GM15510 (cell line): ENCODE measurements at regions not wholly inside any gene's neighbourhood (a gene's known extent, or its start where the extent isn't known, plus 50 kb on each side); places are given as distances from the start of the nearest gene placed in this dataset.

Source experiments
- POLR2A ChIP-seq: IDR thresholded peaks from 3 replicates; pipeline ENCODE4 v1.6.1; 2011; ENCODE audit warnings: borderline replicate concordance; ENCODE audit not compliant: insufficient read length; ENCODE audit errors: extremely low read depth

DNA sequence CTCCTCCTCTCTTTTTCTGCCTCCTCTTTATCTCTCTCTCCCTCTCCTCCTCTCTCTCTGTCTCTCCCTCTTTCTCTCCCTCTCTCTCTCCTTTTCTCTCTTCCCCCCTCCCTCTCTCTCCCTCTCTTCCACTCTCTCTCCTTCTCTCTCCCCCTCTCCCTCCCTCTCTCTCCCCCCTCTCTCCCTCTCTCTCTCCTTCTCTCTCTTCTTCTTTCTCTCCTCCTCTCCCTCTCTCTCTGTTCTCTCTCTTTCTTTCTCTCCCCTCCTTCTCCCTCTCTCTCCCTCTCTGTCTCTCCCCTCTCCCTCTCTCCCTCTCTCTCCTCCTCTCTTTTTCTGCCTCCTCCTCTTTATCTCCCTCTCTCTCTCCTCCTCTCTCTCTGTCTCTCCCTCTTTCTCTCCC lies 197.4 kb downstream of the UQCRFS1 start:
- TF ChIP-seq POLR2A, result no peak

DNA sequence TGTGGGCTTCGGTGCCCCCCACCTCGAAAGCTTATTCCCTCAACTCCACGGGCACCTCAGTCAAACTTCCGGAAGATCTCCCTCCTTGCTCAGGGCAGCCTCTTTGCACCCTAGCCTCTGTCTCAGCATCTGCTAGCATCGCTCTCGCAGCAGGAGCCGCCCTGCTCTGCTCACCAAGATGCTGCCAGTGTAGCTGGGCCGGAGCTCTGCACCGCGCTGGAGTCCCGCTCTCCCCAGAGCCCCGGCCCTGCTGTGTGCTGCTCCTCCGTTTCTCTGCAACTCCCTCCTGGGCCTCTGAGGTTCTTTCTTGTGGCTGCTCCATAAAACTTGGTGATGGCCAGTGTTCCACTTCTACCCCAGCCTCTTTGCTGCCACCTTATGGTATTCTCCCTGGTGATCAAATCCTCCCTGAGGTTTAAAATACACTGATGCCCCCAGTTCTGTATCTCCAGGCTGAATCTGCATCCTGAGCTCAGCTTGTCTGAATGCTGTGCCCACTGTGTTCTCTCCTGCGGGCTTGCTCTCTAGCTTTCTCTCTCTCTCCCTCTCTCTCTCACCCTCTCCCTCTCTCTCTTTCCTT lies 198.0 kb downstream of the UQCRFS1 start:
- no peak for TF ChIP-seq POLR2A

DNA sequence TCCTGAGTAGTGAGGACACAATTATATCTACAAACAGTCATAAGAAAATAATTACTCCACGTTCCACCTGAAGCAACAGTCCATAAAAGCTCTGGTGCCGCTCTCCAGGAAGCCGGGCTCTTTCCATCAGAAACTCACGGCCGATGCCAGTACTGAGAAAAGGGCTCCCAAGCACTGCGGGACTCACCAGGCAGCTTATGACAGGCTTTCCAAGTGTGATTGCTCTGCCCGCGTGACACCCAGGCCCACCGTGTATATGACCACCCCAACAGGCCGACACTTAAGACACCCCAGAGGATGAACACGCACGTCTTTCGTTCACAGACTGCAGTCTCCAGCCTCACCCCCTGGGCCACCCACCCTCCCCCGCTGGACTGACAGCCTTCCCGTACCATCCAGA lies 199.0 kb downstream of the UQCRFS1 start:
- TF ChIP-seq POLR2A, result no peak

DNA sequence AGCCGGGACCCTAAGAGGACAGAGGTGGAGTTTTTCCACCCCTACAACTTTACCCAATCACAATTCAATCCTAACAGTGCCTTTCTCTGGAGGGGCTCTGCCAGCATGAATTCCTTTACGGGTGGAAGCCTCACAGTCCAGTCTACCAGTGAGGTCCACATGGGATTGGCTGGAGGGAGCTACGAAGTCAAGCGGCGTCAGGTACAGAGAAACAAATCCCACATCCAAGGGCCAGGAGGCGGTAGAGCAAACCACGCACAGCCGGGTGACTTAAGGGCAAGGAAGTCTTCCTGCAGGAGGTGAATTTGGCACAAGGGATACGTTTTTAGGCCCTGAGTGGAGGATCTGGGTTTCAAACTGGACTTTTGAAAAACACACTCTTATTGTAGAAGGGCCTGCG lies 199.6 kb downstream of the UQCRFS1 start:
- TF ChIP-seq POLR2A, result no peak

DNA sequence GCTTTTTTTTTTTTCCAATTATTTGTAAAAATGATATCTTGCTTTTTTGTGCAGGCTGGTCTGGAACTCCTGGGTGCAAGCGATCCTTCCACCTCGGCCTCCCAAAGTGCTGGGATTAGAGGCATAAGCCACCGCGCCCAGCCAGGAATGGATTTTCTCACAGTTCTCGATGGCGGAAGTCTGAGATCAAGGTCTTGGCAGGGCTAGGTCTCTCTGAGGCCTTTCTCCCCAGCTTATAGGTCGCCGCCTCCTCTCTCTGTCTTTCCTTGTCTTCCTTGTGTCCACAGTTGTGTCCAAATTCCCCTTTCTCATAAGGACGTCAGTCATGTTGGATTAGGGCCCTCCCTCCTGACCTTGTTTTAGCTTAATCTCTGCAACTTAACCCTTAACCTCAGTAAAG lies 200.5 kb downstream of the UQCRFS1 start:
- TF ChIP-seq POLR2A, result no peak

DNA sequence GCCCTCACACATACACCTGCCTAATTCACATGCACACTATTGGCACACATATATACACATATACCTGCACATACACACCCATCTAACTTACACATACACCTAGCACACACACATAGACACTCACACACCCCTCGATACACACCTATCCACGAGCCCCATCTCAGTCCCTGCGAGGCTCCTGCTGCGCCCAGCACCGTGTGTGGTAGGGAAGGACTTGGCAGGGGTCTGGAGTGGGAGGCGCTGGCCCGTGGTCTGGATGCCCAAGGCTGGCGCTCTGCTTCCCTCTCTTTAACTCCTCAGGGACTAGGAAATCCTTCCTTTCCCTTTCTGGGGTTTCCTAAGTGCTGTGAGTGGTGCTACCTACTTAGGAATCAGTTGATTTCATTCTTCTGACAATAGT lies 202.7 kb downstream of the UQCRFS1 start:
- TF ChIP-seq POLR2A, result no peak

DNA sequence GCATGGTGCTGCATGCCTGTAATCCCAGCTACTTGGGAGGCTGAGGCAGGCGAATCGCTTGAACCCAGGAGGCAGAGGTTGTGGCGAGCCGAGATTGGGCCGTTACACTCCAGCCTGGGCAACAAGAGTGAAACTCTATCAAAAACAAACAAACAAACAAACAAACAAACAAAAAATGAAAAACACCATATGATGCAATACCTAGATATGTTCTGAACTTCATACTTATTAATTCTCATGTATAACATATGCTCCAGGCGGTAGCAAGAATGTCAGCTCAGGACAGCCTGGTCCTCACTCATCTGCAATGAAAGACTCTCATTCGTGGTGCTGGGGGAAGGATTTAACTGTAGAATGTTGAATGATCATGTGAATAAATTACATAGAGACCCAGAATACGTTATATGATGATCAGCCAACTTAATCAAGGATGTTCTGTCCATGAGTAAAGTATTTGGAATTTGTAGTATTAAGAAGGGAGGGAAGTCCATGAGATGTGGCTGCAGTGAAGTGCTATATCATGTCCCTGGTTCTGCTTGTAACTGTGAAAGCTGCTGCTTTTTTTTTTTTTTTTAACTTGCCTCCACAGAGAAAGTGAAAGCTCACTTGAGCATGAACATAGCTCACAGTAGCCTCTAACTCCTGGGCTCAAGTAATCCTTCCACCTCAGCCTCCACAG lies 206.8 kb downstream of the UQCRFS1 start:
- TF ChIP-seq POLR2A, result no peak

DNA sequence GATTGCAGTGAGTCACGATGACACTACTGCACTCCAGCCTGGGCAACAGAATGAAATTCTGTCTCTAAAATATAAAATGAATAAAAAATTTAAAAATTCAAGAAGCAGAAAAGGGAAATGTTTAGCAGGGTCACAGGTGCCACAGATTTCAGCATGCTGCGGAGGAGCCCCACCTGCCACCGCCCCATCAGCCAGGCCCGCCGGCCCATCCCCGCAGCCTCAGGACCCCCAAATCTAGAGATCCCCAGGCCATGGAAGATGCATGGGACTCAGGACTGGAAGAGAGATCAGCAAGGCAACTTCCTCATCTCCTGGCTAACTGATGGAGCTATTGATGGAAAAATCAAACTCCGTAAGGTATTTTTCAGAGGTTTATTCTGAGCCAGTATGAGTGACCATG lies 208.2 kb downstream of the UQCRFS1 start:
- no peak for TF ChIP-seq POLR2A

DNA sequence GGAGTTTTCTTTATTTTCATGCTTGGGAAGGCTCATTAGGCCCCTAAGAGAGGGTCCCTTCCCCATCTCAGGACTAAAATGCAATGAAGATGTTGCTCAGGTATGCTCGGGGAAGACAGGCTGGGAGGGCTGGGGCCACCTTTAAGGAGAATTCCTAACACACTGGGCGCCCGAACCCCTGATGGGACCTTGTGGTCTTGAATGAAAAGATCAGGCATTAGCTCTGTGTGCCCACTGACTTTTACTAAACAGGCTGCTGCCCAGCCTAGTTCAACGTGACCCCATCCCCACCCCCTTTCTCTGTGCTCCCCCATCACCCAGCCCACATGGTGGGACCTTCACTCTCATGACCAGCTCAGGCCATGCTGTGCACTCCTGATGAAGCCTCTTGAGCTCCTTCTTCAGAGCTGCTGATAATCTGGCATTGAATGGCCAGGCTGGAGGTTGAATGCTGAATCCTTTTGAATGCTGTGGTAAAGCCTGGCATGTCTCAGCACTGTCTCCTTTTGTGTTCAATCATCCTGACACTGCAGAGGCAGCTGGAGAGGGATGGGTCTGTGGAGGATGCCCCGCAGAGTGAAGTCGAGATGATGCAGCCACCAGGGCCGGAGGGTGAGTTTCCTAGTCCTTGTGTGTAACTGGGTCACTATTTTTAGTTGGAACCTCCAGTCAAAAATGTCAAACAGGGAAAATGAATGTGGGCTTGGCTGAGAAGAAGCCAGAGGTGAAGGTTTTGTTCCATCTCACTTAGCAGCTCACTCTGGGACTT lies 209.1 kb downstream of the UQCRFS1 start:
- no peak for TF ChIP-seq POLR2A

DNA sequence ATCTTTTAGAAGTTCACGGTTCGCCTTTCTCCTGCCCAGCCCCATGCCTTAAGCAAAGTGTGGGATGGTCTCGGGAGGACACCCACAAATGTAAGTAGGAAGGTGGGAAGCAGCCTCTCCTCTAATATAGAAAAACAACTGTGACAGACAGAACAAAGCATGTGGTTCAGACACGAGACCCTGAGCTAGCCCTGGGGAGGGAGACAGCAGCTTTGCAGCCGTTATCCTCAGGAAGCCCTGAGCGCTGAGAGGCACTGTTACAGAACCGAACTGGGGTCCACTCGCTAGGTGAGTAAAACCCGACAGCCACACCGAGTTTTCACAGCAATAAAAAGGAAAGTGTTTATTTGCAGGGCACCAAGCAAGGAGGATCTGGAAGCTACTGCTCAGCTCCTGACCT lies 210.6 kb downstream of the UQCRFS1 start:
- TF ChIP-seq POLR2A, result no peak

DNA sequence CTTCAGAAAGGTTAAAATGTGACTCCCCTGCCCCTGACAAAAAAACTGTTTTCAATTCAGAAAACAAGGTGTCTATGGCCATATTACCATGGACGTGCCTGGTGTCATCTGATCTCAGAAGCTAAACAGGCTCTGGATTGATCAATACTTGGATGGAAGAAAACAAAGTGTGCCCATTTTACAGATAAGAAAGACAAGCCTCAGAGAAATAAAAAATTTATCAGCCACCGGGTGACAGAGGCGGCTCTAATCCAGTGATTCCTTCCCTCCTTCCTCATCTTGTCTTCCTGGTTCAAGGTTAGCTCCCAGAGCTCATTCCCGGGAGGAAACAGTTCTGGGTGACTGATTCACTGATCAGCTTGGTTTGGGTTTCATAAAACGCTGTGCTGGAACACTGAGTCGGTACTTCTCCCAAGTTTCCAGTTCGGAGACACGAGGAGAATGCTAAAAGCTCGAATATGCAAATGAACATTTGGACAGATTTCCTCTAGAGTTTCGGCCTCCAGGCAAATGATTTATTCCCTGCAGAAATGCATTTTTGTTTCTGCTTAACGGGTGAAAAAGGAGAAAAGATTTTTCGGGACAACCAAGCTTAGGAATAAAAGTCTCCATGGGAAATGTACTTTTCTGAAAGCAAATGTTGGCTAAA lies 211.2 kb downstream of the UQCRFS1 start:
- no peak for TF ChIP-seq POLR2A

DNA sequence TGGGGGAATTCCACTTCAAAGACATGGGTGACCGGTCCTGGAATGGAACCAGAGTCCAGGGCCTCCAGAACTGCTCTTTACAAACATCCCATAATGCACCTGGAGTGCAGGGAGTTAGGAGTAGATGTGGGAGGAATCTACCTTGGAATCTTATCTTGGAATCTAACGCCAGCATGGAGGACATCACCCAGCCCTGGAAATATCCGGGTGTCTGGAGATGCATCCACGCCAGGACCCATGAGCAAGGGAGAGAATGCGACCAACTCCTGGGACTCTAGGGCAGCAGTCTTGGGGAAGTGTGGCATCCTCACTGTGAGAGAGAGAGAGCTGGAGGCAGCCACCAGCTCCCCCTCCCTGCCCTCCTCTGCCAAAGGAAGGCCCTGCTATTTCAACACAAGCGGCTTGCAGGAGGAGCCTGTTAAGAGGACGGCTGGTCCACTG lies 211.8 kb downstream of the UQCRFS1 start:
- no peak for TF ChIP-seq POLR2A

DNA sequence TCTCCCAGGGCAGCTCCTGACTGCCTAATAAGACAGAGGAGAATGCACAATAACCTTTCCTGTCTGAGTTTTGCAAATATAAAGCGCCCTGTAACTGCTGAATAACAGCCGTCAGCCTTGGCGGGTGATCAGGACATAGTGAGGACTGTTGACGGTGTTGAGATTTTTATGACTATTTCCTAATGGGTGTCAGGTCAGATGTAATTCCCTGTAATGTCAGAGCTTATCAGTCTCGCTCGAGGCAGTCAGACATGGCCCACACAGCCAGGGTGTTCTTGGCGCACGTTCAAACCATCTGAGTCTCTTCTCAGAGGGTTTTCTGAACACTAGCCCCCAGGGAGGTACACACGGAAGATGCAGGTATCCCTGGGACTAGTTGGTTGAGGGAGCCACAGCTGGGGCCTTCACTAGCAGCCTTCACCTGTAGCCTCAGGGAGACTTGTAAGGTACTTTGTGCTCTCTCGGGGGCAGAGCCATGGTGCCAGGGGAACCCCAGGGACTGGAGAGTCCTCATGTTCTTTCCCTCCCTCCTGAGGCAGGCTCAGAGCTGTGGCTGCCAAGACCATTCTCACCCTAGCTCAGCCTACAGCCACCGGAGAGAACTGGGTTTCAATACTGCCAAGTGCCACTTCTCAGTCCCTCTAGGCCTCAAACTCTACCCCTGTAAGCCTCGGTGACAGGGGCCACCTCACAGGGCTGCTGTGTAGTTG lies 213.1 kb downstream of the UQCRFS1 start:
- no peak for TF ChIP-seq POLR2A

DNA sequence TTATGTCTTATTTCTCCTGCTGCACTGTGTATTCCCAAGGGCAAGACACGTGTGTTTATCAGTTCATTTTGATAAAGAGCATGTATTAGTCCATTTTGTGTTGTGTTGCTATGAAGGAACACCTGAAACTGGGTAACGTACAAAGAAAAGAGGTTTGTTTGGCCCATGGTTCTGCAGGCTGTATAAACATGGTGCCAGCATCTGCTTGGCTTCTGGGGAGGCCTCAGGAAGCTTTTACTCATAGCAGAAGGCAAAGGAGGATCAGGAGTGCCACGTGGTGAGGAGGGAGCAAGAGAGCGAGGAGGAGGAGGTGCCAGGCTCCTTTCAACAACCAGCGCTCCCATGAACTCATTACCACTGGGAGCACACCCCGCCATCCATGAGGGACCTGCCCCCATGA lies 214.0 kb downstream of the UQCRFS1 start:
- TF ChIP-seq POLR2A, result no peak

DNA sequence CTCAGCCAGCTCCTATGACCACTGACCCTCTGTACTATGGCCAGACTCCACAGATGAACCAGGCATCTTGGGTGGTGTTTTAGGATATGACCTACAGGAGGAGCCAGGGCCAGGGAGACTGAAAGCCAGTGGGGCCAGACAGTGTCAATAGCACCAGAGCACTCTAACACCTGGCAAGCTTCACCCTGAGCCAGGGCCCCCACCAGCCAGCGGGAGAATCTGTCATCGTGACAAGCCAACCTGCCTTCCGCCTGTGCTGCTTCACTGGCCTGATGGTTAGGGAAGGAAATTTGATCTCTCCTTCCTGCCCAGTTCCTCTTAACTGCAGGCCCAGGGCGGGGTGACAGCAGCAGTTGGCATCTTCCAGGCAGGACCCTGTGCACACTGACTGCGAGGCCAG lies 222.4 kb downstream of the UQCRFS1 start:
- no peak for TF ChIP-seq POLR2A
